ENCODE measurements at regions not wholly inside any gene's neighbourhood (a gene's known extent, or its start where the extent isn't known, plus 50 kb on each side); places are given as distances from the start of the nearest gene placed in this dataset.

- no peak for TF ChIP-seq CTCF (IDR thresholded peaks at IDR 0.05)
- TF ChIP-seq ZFX (IDR thresholded peaks at IDR 0.05; ENCODE audit: borderline replicate concordance) = no peak
- no peak overlapping the region for H3K27ac ChIP-seq
Observed at GRCh38 chr18:60740313-60740712, 367.7 kb upstream of the MC4R start.

GRCh38 chr18:60746491-60746890 is 373.9 kb upstream of the MC4R start:
- TF ChIP-seq CTCF (IDR thresholded peaks at IDR 0.05) (no peak), ZFX (IDR thresholded peaks at IDR 0.05; ENCODE audit: borderline replicate concordance) (no peak)
- H3K27ac ChIP-seq = no peak overlapping the region

- TF ChIP-seq ZFX (IDR thresholded peaks at IDR 0.05; ENCODE audit: borderline replicate concordance) = no peak
- TF ChIP-seq CTCF (IDR thresholded peaks at IDR 0.05) = no peak
Observed at GRCh38 chr18:60746919-60747318, 374.3 kb upstream of the MC4R start.

GRCh38 chr18:60753753-60754152 is 381.2 kb upstream of the MC4R start:
- TF ChIP-seq CTCF (IDR thresholded peaks at IDR 0.05) (no peak), ZFX (IDR thresholded peaks at IDR 0.05; ENCODE audit: borderline replicate concordance) (no peak)
- no peak overlapping the region for H3K27ac ChIP-seq

More at GRCh38 chr18:60746919-60747318, 374.3 kb upstream of the MC4R start:
- no peak overlapping the region for H3K27ac ChIP-seq

- no peak overlapping the region for H3K27ac ChIP-seq
Observed at GRCh38 chr18:60754413-60755009, 381.9 kb upstream of the MC4R start.

GRCh38 chr18:60755134-60755533 is 382.6 kb upstream of the MC4R start:
- TF ChIP-seq CTCF (IDR thresholded peaks at IDR 0.05) (no peak), ZFX (IDR thresholded peaks at IDR 0.05; ENCODE audit: borderline replicate concordance) (no peak)
- H3K27ac ChIP-seq = no peak overlapping the region

More at GRCh38 chr18:60754413-60755009, 381.9 kb upstream of the MC4R start:
- TF ChIP-seq ZFX (IDR thresholded peaks at IDR 0.05; ENCODE audit: borderline replicate concordance) (no peak), CTCF (IDR thresholded peaks at IDR 0.05) (no peak)

GRCh38 chr18:60775978-60776377 is 403.4 kb upstream of the MC4R start:
- TF ChIP-seq ZFX (IDR thresholded peaks at IDR 0.05; ENCODE audit: borderline replicate concordance) (no peak), CTCF (IDR thresholded peaks at IDR 0.05) (no peak)
- no peak overlapping the region for H3K27ac ChIP-seq
